ENCODE measurements at regions not wholly inside any gene's neighbourhood (a gene's known extent, or its start where the extent isn't known, plus 50 kb on each side); places are given as distances from the start of the nearest gene placed in this dataset.
"Not testable (repeated sequence)": the region's sequence is repeated elsewhere in the genome, so short reads cannot be mapped to it uniquely, and the experiment has no call there.

GRCh38 chr5:41995193-41995592, 70.1 kb downstream of the FBXO4 start:
- no peak overlapping the region for H3K9ac ChIP-seq (ENCODE audit: low read depth in 1 of 3, low read length in 3 of 3)
- H3K27ac ChIP-seq (ENCODE audit: low read depth, low read length): no peak overlapping the region
- H3K36me3 ChIP-seq (ENCODE audit: control insufficient read depth in 3 of 3, insufficient read depth in 3 of 3, low read length in 3 of 3): no peaks in the 10 kb centered on the region
- H3K27me3 ChIP-seq (ENCODE audit: control insufficient read depth in 3 of 3, insufficient read depth in 3 of 3, low read length in 3 of 3): no peaks in the 10 kb centered on the region
- H3K4me1 ChIP-seq (ENCODE audit: control insufficient read depth in 3 of 3, insufficient read depth in 3 of 3, low read length in 3 of 3): no peaks in the 10 kb centered on the region
- peaks cover 0 to 4% (median 0%) of the 10 kb centered on the region in 3 donors for H3K9me3 ChIP-seq (ENCODE audit: control insufficient read depth in 3 of 3, low read length in 3 of 3)
- no peak overlapping the region for H3K4me3 ChIP-seq (ENCODE audit: low read length in 3 of 3)

- H3K9me3 ChIP-seq (ENCODE audit: control insufficient read depth in 3 of 3, low read length in 3 of 3): peaks cover 0 to 4% (median 0%) of the 10 kb centered on the region in 3 donors
- no peaks in the 10 kb centered on the region for H3K4me1 ChIP-seq (ENCODE audit: control insufficient read depth in 3 of 3, insufficient read depth in 3 of 3, low read length in 3 of 3)
- H3K36me3 ChIP-seq (ENCODE audit: control insufficient read depth in 3 of 3, insufficient read depth in 3 of 3, low read length in 3 of 3): no peaks in the 10 kb centered on the region
Measured at GRCh38 chr5:42001673-42002072, 76.6 kb downstream of the FBXO4 start.

GRCh38 chr5:42003852-42004251, 78.8 kb downstream of the FBXO4 start:
- H3K4me3 ChIP-seq (ENCODE audit: low read length in 3 of 3); H3K27ac ChIP-seq (ENCODE audit: low read depth, low read length); H3K4me1 ChIP-seq (ENCODE audit: control insufficient read depth in 3 of 3, insufficient read depth in 3 of 3, low read length in 3 of 3); H3K9me3 ChIP-seq (ENCODE audit: control insufficient read depth in 3 of 3, low read length in 3 of 3); H3K27me3 ChIP-seq (ENCODE audit: control insufficient read depth in 3 of 3, insufficient read depth in 3 of 3, low read length in 3 of 3); H3K9ac ChIP-seq (ENCODE audit: low read depth in 1 of 3, low read length in 3 of 3); H3K36me3 ChIP-seq (ENCODE audit: control insufficient read depth in 3 of 3, insufficient read depth in 3 of 3, low read length in 3 of 3): not testable (repeated sequence)

More at GRCh38 chr5:42001673-42002072, 76.6 kb downstream of the FBXO4 start:
- H3K4me3 ChIP-seq (ENCODE audit: low read length in 3 of 3): no peak overlapping the region
- no peak overlapping the region for H3K27ac ChIP-seq (ENCODE audit: low read depth, low read length)
- no peak overlapping the region for H3K9ac ChIP-seq (ENCODE audit: low read depth in 1 of 3, low read length in 3 of 3)
- H3K27me3 ChIP-seq (ENCODE audit: control insufficient read depth in 3 of 3, insufficient read depth in 3 of 3, low read length in 3 of 3): no peaks in the 10 kb centered on the region

- Histone ChIP-seq H3K36me3 (ENCODE audit: control insufficient read depth in 3 of 3, insufficient read depth in 3 of 3, low read length in 3 of 3) (no peaks in the 10 kb centered on the region), H3K4me3 (ENCODE audit: low read length in 3 of 3) (no peak overlapping the region), H3K9me3 (ENCODE audit: control insufficient read depth in 3 of 3, low read length in 3 of 3) (no peaks in the 10 kb centered on the region), H3K27ac (ENCODE audit: low read depth, low read length) (no peak overlapping the region), H3K4me1 (ENCODE audit: control insufficient read depth in 3 of 3, insufficient read depth in 3 of 3, low read length in 3 of 3) (no peaks in the 10 kb centered on the region), H3K9ac (ENCODE audit: low read depth in 1 of 3, low read length in 3 of 3) (no peak overlapping the region), H3K27me3 (ENCODE audit: control insufficient read depth in 3 of 3, insufficient read depth in 3 of 3, low read length in 3 of 3) (no peaks in the 10 kb centered on the region)
Measured at GRCh38 chr5:42005561-42006153, 80.6 kb downstream of the FBXO4 start.

GRCh38 chr5:42013561-42013960, 88.5 kb downstream of the FBXO4 start:
- no peak overlapping the region for H3K27ac ChIP-seq (ENCODE audit: low read depth, low read length)
- no peak overlapping the region for H3K4me3 ChIP-seq (ENCODE audit: low read length in 3 of 3)
- H3K27me3 ChIP-seq (ENCODE audit: control insufficient read depth in 3 of 3, insufficient read depth in 3 of 3, low read length in 3 of 3): no peaks in the 10 kb centered on the region
- H3K9ac ChIP-seq (ENCODE audit: low read depth in 1 of 3, low read length in 3 of 3): no peak overlapping the region
- no peaks in the 10 kb centered on the region for H3K4me1 ChIP-seq (ENCODE audit: control insufficient read depth in 3 of 3, insufficient read depth in 3 of 3, low read length in 3 of 3)
- H3K36me3 ChIP-seq (ENCODE audit: control insufficient read depth in 3 of 3, insufficient read depth in 3 of 3, low read length in 3 of 3): no peaks in the 10 kb centered on the region
- H3K9me3 ChIP-seq (ENCODE audit: control insufficient read depth in 3 of 3, low read length in 3 of 3): no peaks in the 10 kb centered on the region

GRCh38 chr5:42015254-42015653, 90.2 kb downstream of the FBXO4 start:
- Histone ChIP-seq H3K36me3 (ENCODE audit: control insufficient read depth in 3 of 3, insufficient read depth in 3 of 3, low read length in 3 of 3) (no peaks in the 10 kb centered on the region), H3K9me3 (ENCODE audit: control insufficient read depth in 3 of 3, low read length in 3 of 3) (no peaks in the 10 kb centered on the region), H3K27ac (ENCODE audit: low read depth, low read length) (no peak overlapping the region), H3K4me1 (ENCODE audit: control insufficient read depth in 3 of 3, insufficient read depth in 3 of 3, low read length in 3 of 3) (no peaks in the 10 kb centered on the region), H3K4me3 (ENCODE audit: low read length in 3 of 3) (no peak overlapping the region), H3K27me3 (ENCODE audit: control insufficient read depth in 3 of 3, insufficient read depth in 3 of 3, low read length in 3 of 3) (no peaks in the 10 kb centered on the region), H3K9ac (ENCODE audit: low read depth in 1 of 3, low read length in 3 of 3) (no peak overlapping the region)

- Histone ChIP-seq H3K27ac (ENCODE audit: low read depth, low read length) (no peak overlapping the region), H3K9me3 (ENCODE audit: control insufficient read depth in 3 of 3, low read length in 3 of 3) (no peaks in the 10 kb centered on the region), H3K4me3 (ENCODE audit: low read length in 3 of 3) (no peak overlapping the region), H3K4me1 (ENCODE audit: control insufficient read depth in 3 of 3, insufficient read depth in 3 of 3, low read length in 3 of 3) (no peaks in the 10 kb centered on the region), H3K9ac (ENCODE audit: low read depth in 1 of 3, low read length in 3 of 3) (no peak overlapping the region), H3K36me3 (ENCODE audit: control insufficient read depth in 3 of 3, insufficient read depth in 3 of 3, low read length in 3 of 3) (no peaks in the 10 kb centered on the region), H3K27me3 (ENCODE audit: control insufficient read depth in 3 of 3, insufficient read depth in 3 of 3, low read length in 3 of 3) (no peaks in the 10 kb centered on the region)
Measured at GRCh38 chr5:42015681-42016080, 90.6 kb downstream of the FBXO4 start.

- H3K36me3 ChIP-seq (ENCODE audit: control insufficient read depth in 3 of 3, insufficient read depth in 3 of 3, low read length in 3 of 3): no peaks in the 10 kb centered on the region
- H3K27ac ChIP-seq (ENCODE audit: low read depth, low read length): no peak overlapping the region
- H3K4me1 ChIP-seq (ENCODE audit: control insufficient read depth in 3 of 3, insufficient read depth in 3 of 3, low read length in 3 of 3): no peaks in the 10 kb centered on the region
- no peak overlapping the region for H3K4me3 ChIP-seq (ENCODE audit: low read length in 3 of 3)
- no peak overlapping the region for H3K9ac ChIP-seq (ENCODE audit: low read depth in 1 of 3, low read length in 3 of 3)
- H3K9me3 ChIP-seq (ENCODE audit: control insufficient read depth in 3 of 3, low read length in 3 of 3): no peaks in the 10 kb centered on the region
- H3K27me3 ChIP-seq (ENCODE audit: control insufficient read depth in 3 of 3, insufficient read depth in 3 of 3, low read length in 3 of 3): no peaks in the 10 kb centered on the region
Measured at GRCh38 chr5:42020788-42021530, 95.9 kb downstream of the FBXO4 start.

- no peaks in the 10 kb centered on the region for H3K36me3 ChIP-seq (ENCODE audit: control insufficient read depth in 3 of 3, insufficient read depth in 3 of 3, low read length in 3 of 3)
- H3K9ac ChIP-seq (ENCODE audit: low read depth in 1 of 3, low read length in 3 of 3): no peak overlapping the region
- no peak overlapping the region for H3K27ac ChIP-seq (ENCODE audit: low read depth, low read length)
- no peak overlapping the region for H3K4me3 ChIP-seq (ENCODE audit: low read length in 3 of 3)
- no peaks in the 10 kb centered on the region for H3K4me1 ChIP-seq (ENCODE audit: control insufficient read depth in 3 of 3, insufficient read depth in 3 of 3, low read length in 3 of 3)
- H3K27me3 ChIP-seq (ENCODE audit: control insufficient read depth in 3 of 3, insufficient read depth in 3 of 3, low read length in 3 of 3): no peaks in the 10 kb centered on the region
- no peaks in the 10 kb centered on the region for H3K9me3 ChIP-seq (ENCODE audit: control insufficient read depth in 3 of 3, low read length in 3 of 3)
Measured at GRCh38 chr5:42021923-42022322, 96.8 kb downstream of the FBXO4 start.

GRCh38 chr5:42022383-42022972, 97.4 kb downstream of the FBXO4 start:
- H3K27me3 ChIP-seq (ENCODE audit: control insufficient read depth in 3 of 3, insufficient read depth in 3 of 3, low read length in 3 of 3): no peaks in the 10 kb centered on the region
- H3K27ac ChIP-seq (ENCODE audit: low read depth, low read length): no peak overlapping the region
- H3K4me3 ChIP-seq (ENCODE audit: low read length in 3 of 3): no peak overlapping the region
- H3K4me1 ChIP-seq (ENCODE audit: control insufficient read depth in 3 of 3, insufficient read depth in 3 of 3, low read length in 3 of 3): no peaks in the 10 kb centered on the region
- no peak overlapping the region for H3K9ac ChIP-seq (ENCODE audit: low read depth in 1 of 3, low read length in 3 of 3)
- H3K9me3 ChIP-seq (ENCODE audit: control insufficient read depth in 3 of 3, low read length in 3 of 3): no peaks in the 10 kb centered on the region
- no peaks in the 10 kb centered on the region for H3K36me3 ChIP-seq (ENCODE audit: control insufficient read depth in 3 of 3, insufficient read depth in 3 of 3, low read length in 3 of 3)
